K562 (cell line): ENCODE measurements at regions not wholly inside any gene's neighbourhood (a gene's known extent, or its start where the extent isn't known, plus 50 kb on each side); places are given as distances from the start of the nearest gene placed in this dataset.
A peak's percentile ranks its signal among the peaks of the same experiment; 100 is the strongest.

ENCODE experiments used
- ATAC-seq: fragments of 200-7000 bp; cut with Tn5 transposase; 3 replicates; pipeline ENCODE4 v1.9.1; 2020; ENCODE audit warnings: moderate library complexity
- BruUV-seq: library from RNA; stranded (reverse); fragments of 400-500 nt; replicated peaks from 2 replicates; lab custom pipeline; 2021; lab: Mats Ljungman, UMichigan
- CTCF ChIA-PET: fragments of 300-600 bp; formaldehyde crosslinking; extraction: SDS; loops from one replicate; lab custom pipeline; 2021; ENCODE audit warnings: low intra/inter-chr PET ratio; lab: Yijun Ruan, JAX
- POLR2A ChIA-PET: fragments of 300-600, 350-650 bp; sonication (Branson Sonifier 250); formaldehyde crosslinking; extraction: SDS; loops from one replicate; lab custom pipeline; 2021; ENCODE audit warnings: antibody characterized with exemption, inconsistent platforms; lab: Yijun Ruan, JAX
- DNase-seq, 4 experiments: peaks; one replicate each; pipeline versions ENCODE4 v3.0.0 to v3.0.0-alpha.2; 2011 to 2018; ENCODE audit warnings: low spot score in 3 of 4, mixed read lengths in 3 of 4; ENCODE audit errors: extremely low read depth in 1 of 4
- FAIRE-seq: peaks from 2 replicates; lab custom pipeline; 2011; peaks lifted over from hg19 to GRCh38; lab: Jason Lieb, UNC
- H2AFZ ChIP-seq: 2 replicates; pipeline ENCODE4 v1.6.0; 2011; ENCODE audit warnings: low read depth, low read length, control low read depth, inconsistent platforms
- H3K27ac ChIP-seq: fragments of 200-600 bp; 3 replicates; pipeline ENCODE4 v1.8.0; 2011; ENCODE audit warnings: low read depth, mild to moderate bottlenecking, control low read depth, inconsistent platforms, low read length, moderate library complexity, mixed read lengths; ENCODE audit errors: extremely low read depth
- H3K27me3 ChIP-seq, 2 experiments: fragments of 300-600 bp in 1 of 2; 2 replicates in 1 of 2; 3 replicates in 1 of 2; pipeline versions ENCODE4 v1.6.0 to v1.8.0; 2011; ENCODE audit warnings: inconsistent platforms in 2 of 2, low read length in 2 of 2, mild to moderate bottlenecking in 1 of 2, mixed read lengths in 1 of 2, moderate library complexity in 1 of 2; ENCODE audit not compliant: control insufficient read depth in 2 of 2, insufficient read depth in 2 of 2
- H3K36me3 ChIP-seq: fragments of 300-600 bp; 3 replicates; pipeline ENCODE4 v1.8.0; 2011; ENCODE audit warnings: mild to moderate bottlenecking, low read length, inconsistent platforms; ENCODE audit not compliant: control insufficient read depth, insufficient read depth
- H3K4me1 ChIP-seq, 2 experiments: fragments of 200-600 bp in 1 of 2; replicated peaks in 1 of 2; 2 replicates in 1 of 2; 3 replicates in 1 of 2; pipeline versions ENCODE4 v1.5.1 to v1.8.0; 2011; ENCODE audit warnings: inconsistent platforms in 2 of 2, low read length in 2 of 2, mild to moderate bottlenecking in 1 of 2, mixed read lengths in 1 of 2, moderate library complexity in 1 of 2; ENCODE audit not compliant: control insufficient read depth in 2 of 2, insufficient read depth in 2 of 2
- H3K4me2 ChIP-seq: 2 replicates; pipeline ENCODE4 v1.6.1; 2011; ENCODE audit warnings: low read length, control low read depth, inconsistent platforms, mixed read lengths; ENCODE audit not compliant: insufficient read depth
- H3K4me3 ChIP-seq: fragments of 200-600 bp; sonication (generic), shearing (Covaris generic); 2 replicates; pipeline ENCODE4 v1.5.1; 2016; ENCODE audit warnings: control low read depth, inconsistent platforms
- H3K79me2 ChIP-seq: fragments of 200-600 bp; 3 replicates; pipeline ENCODE4 v1.8.0; 2011; ENCODE audit warnings: low read length, inconsistent platforms; ENCODE audit not compliant: control insufficient read depth, insufficient read depth
- H3K9ac ChIP-seq, 2 experiments: 2 replicates each; pipeline versions ENCODE4 v1.6.0 to v1.6.1; 2011; ENCODE audit warnings: low read depth in 2 of 2, low read length in 2 of 2, control low read depth in 1 of 2, inconsistent platforms in 1 of 2, mild to moderate bottlenecking in 1 of 2, mixed read lengths in 1 of 2; ENCODE audit not compliant: insufficient read depth in 1 of 2
- H3K9me1 ChIP-seq: one replicate; pipeline ENCODE4 v1.6.0; 2011; ENCODE audit warnings: inconsistent platforms, mild to moderate bottlenecking, low read length, moderate library complexity; ENCODE audit not compliant: control insufficient read depth, insufficient read depth
- H3K9me3 ChIP-seq: replicated peaks from 2 replicates; pipeline ENCODE4 v1.5.1; 2011; ENCODE audit warnings: low read depth, low read length, inconsistent platforms; ENCODE audit not compliant: control insufficient read depth, insufficient read depth
- H4K20me1 ChIP-seq: replicated peaks from 2 replicates; pipeline ENCODE4 v1.6.1; 2011; ENCODE audit warnings: low read length, inconsistent platforms, mixed read lengths; ENCODE audit not compliant: control insufficient read depth, insufficient read depth
- ATF1 ChIP-seq, 2 experiments: fragments of 450-650 bp in 1 of 2; IDR thresholded peaks; 2 replicates each; pipeline ENCODE4 v1.6.1; 2016; ENCODE audit warnings: missing compliant biosample characterization in 1 of 2, missing genetic modification characterization in 1 of 2
- E2F3 ChIP-seq: fragments of 250-450 bp; sonication (Bioruptor Pico); IDR thresholded peaks from 2 replicates; pipeline ENCODE4 v1.4.0; 2020; ENCODE audit warnings: mild to moderate bottlenecking
- EP300 ChIP-seq: IDR thresholded peaks from 2 replicates; pipeline ENCODE4 v1.6.1; 2012; ENCODE audit warnings: low read length, improper control_type of control experiment
- GTF2A2 ChIP-seq: IDR thresholded peaks from 2 replicates; pipeline ENCODE4 v1.6.1; 2016; ENCODE audit warnings: mild to moderate bottlenecking, missing genetic modification characterization, missing compliant biosample characterization
- NFE2L1 ChIP-seq: fragments of 450-650 bp; IDR thresholded peaks from 2 replicates; pipeline ENCODE4 v1.6.1; 2016; ENCODE audit warnings: missing genetic modification characterization, low read depth, mild to moderate bottlenecking, missing compliant biosample characterization, moderate library complexity, borderline replicate concordance
- OTX1 ChIP-seq: fragments of 450-650 bp; formaldehyde crosslinking; IDR thresholded peaks from 2 replicates; pipeline ENCODE4 v1.4.0; 2022; ENCODE audit warnings: mild to moderate bottlenecking
- POLR2AphosphoS2 ChIP-seq: IDR thresholded peaks from 2 replicates; pipeline ENCODE4 v1.6.1; 2012; ENCODE audit warnings: low read length, improper control_type of control experiment
- RAD51 ChIP-seq: fragments of 450-650 bp; IDR thresholded peaks from 2 replicates; pipeline ENCODE4 v1.7.1; 2016; ENCODE audit warnings: low read depth, mild to moderate bottlenecking, borderline replicate concordance
- SMARCB1 ChIP-seq: IDR thresholded peaks from 2 replicates; pipeline ENCODE4 v1.6.1; 2011; ENCODE audit warnings: improper control_type of control experiment, low read depth; ENCODE audit not compliant: insufficient read length
- ZNF644 ChIP-seq: fragments of 200-800 bp; sonication (Bioruptor generic); IDR thresholded peaks from 2 replicates; pipeline ENCODE4 v1.6.1; 2016; ENCODE audit warnings: low read depth, missing genetic modification characterization, missing compliant biosample characterization
- WGBS: fragments of 100-300 bp; shearing (Covaris generic); methylation state at CpG from one replicate; pipeline ENCODE4 v1.1.6; 2016; ENCODE audit warnings: low coverage, mixed read lengths; ENCODE audit not compliant: insufficient coverage; ENCODE audit errors: missing lambda C conversion rate; 5-methylcytosine and 5-hydroxymethylcytosine counted together
- in situ Hi-C: fragments of 300-500 bp; cut with MboI; formaldehyde crosslinking; loops from 4 replicates; pipeline ENCODE4 v1.15.0; 2018; ENCODE audit warnings: inconsistent platforms, mixed read lengths
- intact Hi-C: fragments of 100-400 bp; cut with micrococcal nuclease; formaldehyde crosslinking; loops from 2 replicates; pipeline ENCODE4 v1.14.2; 2022
- TF ChIP-seq, protein P1 (sequence below): fragments of 250-450 bp; sonication (Bioruptor Pico); IDR thresholded peaks from 2 replicates; pipeline ENCODE4 v1.4.0; 2020
- TF ChIP-seq, protein P2 (sequence below), 2 experiments: fragments of 450-650 bp in 1 of 2; sonication (generic) in 1 of 2; formaldehyde crosslinking in 1 of 2; IDR thresholded peaks in 1 of 2; conservative IDR thresholded peaks in 1 of 2; 2 replicates each; pipeline versions ENCODE4 v1.6.1 to v1.8.1; 2016 to 2023; ENCODE audit warnings: mild to moderate bottlenecking in 2 of 2, moderate library complexity in 2 of 2, inconsistent platforms in 1 of 2, missing genetic modification reagents in 1 of 2
- TF ChIP-seq, protein P3 (sequence below), 2 experiments: fragments of 450-650 bp in 1 of 2; IDR thresholded peaks; 2 replicates each; pipeline ENCODE4 v1.6.1; 2011 to 2017; ENCODE audit warnings: low read depth in 2 of 2, antibody characterized with exemption in 1 of 2, borderline replicate concordance in 1 of 2, low read length in 1 of 2, mild to moderate bottlenecking in 1 of 2, mixed read lengths in 1 of 2; ENCODE audit not compliant: control insufficient read depth in 1 of 2

DNA sequence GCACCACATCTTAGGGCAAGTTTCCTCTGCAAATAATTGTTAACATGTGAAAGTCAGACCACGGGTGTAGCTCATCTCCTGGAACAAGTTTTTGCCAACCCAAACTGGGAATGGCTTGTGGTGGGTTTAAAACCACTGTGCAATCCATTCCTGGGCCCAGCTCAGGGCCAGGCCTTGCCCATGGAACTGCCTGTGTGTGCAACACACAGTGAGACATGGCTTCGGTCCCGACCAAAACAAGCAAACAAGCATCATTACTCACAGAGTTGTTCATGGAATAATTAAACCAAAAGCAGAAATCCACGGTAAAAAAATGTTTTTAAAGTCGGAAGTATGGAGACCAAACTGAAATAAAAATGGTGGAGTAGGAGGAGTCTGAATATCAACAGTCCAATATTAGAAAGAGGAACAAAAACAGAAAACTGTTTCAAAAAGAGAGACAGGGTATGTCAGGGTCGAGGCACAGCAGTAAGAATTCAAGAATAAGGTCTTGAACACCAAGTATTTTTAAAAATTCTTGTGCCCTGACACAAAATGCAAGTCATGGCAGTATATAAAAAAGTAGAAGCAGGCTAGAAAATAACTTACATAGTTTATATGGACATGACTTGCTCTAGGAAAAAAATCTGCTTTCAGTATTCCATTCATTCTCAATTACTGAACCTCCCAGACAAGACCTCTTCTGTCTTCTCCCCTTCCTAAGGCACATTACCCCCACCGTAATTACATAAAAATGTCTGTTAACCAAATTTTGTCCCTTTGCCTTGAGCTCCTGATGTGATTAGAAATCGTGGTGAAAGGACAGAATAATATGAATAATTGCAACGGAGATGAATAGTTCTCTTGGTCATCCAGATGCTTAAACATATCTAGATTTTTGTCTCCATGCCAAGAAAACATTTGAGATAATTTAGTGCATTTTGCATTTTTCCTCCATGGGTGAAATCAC lies 88.4 kb downstream of the FAS start:
- CTCF ChIA-PET = no interaction called here
- no TSS peak for BruUV-seq
- Histone ChIP-seq H4K20me1 (no peaks in the 10 kb centered on the region), H3K27me3 (no peaks in the 10 kb centered on the region), H3K9me3 (no peaks in the 10 kb centered on the region), H3K4me3 (no peak overlapping the region), H3K4me1 (peaks cover 0 to 10% of the 10 kb centered on the region in 2 experiments; a peak in 3 of 5 replicates), H3K4me2 (no peak overlapping the region), H2AFZ (peak overlapping the region; percentile 72), H3K9ac (no peak overlapping the region), H3K9me1 (no peaks in the 10 kb centered on the region), H3K79me2 (no peaks in the 10 kb centered on the region), H3K36me3 (no peaks in the 10 kb centered on the region), H3K27ac (peak overlapping the region; percentile 56; the same call in 1 of the 3 replicates)
- DNase-seq (no peak), FAIRE-seq (no peak), ATAC-seq (no peak)
- intact Hi-C loops = no loop called here
- WGBS = 8% methylated on average over 8 of the region's 9 CpGs
- in situ Hi-C loops = no loop called here
- POLR2A ChIA-PET = interaction anchor here (0.7 to 1.7 kb wide), 2 partner anchors 10 to 78 kb away, joined by 3 to 5 read pairs; no protein-coding TSS in a partner anchor
- TF ChIP-seq ATF1 (CRISPR knock-in tag; IDR thresholded peaks at IDR 0.05) = no peak
- TF ChIP-seq ATF1 (tag; IDR thresholded peaks at IDR 0.05) = no peak
- TF ChIP-seq POLR2AphosphoS2 = no peak
- TF ChIP-seq SMARCB1 = no peak
- no peak for TF ChIP-seq EP300
- TF ChIP-seq OTX1 (CRISPR knock-in tag) = no peak
- peak; percentile 36; the same call in 1 of the 2 replicates for TF ChIP-seq NFE2L1 (tag)
- TF ChIP-seq GTF2A2 (tag) = 0 out of 2 replicates have a peak, but pooled peaks have one; percentile 19
- TF ChIP-seq, protein P1, sequence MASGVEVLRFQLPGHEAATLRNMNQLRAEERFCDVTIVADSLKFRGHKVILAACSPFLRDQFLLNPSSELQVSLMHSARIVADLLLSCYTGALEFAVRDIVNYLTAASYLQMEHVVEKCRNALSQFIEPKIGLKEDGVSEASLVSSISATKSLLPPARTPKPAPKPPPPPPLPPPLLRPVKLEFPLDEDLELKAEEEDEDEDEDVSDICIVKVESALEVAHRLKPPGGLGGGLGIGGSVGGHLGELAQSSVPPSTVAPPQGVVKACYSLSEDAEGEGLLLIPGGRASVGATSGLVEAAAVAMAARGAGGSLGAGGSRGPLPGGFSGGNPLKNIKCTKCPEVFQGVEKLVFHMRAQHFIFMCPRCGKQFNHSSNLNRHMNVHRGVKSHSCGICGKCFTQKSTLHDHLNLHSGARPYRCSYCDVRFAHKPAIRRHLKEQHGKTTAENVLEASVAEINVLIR (CRISPR knock-in tag) = 0 out of 2 replicates have a peak, but pooled peaks have one; percentile 19
- TF ChIP-seq, protein P2, sequence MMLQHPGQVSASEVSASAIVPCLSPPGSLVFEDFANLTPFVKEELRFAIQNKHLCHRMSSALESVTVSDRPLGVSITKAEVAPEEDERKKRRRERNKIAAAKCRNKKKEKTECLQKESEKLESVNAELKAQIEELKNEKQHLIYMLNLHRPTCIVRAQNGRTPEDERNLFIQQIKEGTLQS (IDR thresholded peaks at IDR 0.05) = no peak
- TF ChIP-seq, protein P2 (CRISPR knock-in tag; conservative IDR thresholded peaks at IDR 0.05) = no peak
- TF ChIP-seq ZNF644 (tag) = peak; percentile 62; the same call in 1 of the 2 replicates
- TF ChIP-seq E2F3 = no peak
- no peak for TF ChIP-seq RAD51
- TF ChIP-seq, protein P3, sequence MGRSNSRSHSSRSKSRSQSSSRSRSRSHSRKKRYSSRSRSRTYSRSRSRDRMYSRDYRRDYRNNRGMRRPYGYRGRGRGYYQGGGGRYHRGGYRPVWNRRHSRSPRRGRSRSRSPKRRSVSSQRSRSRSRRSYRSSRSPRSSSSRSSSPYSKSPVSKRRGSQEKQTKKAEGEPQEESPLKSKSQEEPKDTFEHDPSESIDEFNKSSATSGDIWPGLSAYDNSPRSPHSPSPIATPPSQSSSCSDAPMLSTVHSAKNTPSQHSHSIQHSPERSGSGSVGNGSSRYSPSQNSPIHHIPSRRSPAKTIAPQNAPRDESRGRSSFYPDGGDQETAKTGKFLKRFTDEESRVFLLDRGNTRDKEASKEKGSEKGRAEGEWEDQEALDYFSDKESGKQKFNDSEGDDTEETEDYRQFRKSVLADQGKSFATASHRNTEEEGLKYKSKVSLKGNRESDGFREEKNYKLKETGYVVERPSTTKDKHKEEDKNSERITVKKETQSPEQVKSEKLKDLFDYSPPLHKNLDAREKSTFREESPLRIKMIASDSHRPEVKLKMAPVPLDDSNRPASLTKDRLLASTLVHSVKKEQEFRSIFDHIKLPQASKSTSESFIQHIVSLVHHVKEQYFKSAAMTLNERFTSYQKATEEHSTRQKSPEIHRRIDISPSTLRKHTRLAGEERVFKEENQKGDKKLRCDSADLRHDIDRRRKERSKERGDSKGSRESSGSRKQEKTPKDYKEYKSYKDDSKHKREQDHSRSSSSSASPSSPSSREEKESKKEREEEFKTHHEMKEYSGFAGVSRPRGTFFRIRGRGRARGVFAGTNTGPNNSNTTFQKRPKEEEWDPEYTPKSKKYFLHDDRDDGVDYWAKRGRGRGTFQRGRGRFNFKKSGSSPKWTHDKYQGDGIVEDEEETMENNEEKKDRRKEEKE (IDR thresholded peaks at IDR 0.05; ENCODE audit: borderline replicate concordance in 1 of 2, control insufficient read depth in 1 of 2, low read depth in 2 of 2, low read length in 1 of 2) = no peak
